SU-DHL-6 (cell line): ENCODE measurements at regions not wholly inside any gene's neighbourhood (a gene's known extent, or its start where the extent isn't known, plus 50 kb on each side); places are given as distances from the start of the nearest gene placed in this dataset.

Source experiments
- CTCF ChIP-seq: fragments of 200-600 bp; sonication (generic); IDR thresholded peaks from one replicate; pipeline ENCODE4 v1.5.1; 2017; ENCODE audit warnings: antibody characterized with exemption, mild to moderate bottlenecking, low read length, moderate library complexity; ENCODE audit not compliant: insufficient read depth, poor library complexity, severe bottlenecking
- EZH2phosphoT487 ChIP-seq: fragments of 200-600 bp; sonication (generic), shearing (Covaris generic); conservative IDR thresholded peaks from 2 replicates; pipeline ENCODE4 v1.6.1; 2018; ENCODE audit warnings: mild to moderate bottlenecking, antibody characterized with exemption, low read length, moderate library complexity, mixed read lengths

GRCh38 chr2:192416060-192416459, 221.3 kb upstream of the TMEFF2 start:
- TF ChIP-seq EZH2phosphoT487 (no peak), CTCF (no peak)
